GDM1 (cell line): ENCODE measurements at regions not wholly inside any gene's neighbourhood (a gene's known extent, or its start where the extent isn't known, plus 50 kb on each side); places are given as distances from the start of the nearest gene placed in this dataset.

Experiments used
- DNase-seq: peaks from one replicate; lab custom pipeline; 2025; lab: John Stamatoyannopoulos, UW

DNA sequence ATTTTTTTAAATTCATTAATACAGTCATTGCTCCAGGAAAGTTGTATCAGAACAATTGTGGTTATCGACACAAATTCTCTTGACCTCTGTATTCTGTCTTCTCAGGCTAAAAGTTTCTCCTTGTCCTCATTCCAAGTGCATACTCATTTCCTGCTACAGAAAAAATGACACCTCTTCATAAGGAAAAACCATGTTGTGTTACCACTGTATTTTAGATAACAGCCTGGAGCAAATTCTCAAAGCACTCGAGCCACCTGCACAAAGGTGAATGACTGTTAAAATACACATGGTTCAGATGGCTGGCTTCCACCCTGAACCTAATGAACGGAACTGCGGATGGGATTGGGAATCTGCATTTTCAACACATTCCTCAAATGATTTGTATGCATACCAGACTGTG lies 586.5 kb downstream of the EPHA4 start:
- no peak for DNase-seq

DNA sequence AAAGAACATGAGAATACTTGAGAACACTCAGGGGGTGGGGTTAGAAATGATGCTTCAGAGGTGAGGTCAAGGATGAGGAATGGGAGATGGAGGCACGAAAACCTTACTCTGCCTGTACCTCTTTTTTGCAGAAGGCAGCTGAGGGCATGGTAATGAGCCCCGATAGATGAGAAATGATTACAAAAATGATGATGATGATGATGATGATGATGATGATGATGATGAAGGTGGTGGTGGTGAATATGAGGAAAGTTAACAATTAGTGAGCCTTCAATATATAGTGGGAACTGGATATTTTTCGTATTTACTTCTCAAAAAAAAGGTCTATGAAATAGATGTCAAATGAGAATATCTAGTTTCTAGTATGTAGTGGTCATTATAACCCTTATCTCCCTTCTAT lies 584.3 kb downstream of the EPHA4 start:
- DNase-seq: no peak

DNA sequence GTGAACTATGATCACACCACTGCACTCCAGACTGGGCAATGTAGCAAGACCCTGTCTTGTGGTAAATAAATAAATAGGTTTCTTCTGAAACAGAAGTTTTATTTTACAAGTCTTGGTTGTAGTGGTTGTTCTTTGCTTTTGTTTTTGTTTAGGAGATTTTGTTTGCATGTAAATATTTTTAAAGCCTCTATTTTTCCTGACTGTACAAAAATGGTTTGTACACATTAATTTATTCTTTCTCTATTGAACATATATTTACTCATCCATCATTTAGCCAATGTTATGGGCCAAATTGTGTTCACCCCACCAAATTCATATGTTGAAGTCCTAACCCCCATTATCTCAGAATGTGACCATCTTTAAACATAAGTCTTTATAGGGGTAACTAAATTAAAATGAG lies 580.1 kb downstream of the EPHA4 start:
- DNase-seq: no peak

DNA sequence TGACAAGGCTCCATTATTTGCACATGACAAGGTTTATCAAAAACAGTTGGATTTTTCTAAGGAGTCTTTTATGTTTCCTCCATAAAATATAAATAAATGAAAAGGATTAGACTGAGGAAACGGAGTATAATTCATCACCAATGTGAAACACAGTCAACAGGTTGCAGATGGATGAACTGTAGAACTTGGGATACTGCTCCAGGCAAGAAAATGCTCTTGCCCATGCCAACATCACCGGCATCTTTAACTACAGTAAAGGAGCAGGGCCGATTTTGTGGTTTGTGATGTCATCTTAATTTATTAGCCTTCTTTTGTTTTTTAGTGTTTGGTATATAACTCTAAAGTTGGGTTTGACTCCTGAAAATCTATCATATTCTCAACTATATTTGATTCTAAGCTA lies 577.3 kb downstream of the EPHA4 start:
- DNase-seq: no peak

DNA sequence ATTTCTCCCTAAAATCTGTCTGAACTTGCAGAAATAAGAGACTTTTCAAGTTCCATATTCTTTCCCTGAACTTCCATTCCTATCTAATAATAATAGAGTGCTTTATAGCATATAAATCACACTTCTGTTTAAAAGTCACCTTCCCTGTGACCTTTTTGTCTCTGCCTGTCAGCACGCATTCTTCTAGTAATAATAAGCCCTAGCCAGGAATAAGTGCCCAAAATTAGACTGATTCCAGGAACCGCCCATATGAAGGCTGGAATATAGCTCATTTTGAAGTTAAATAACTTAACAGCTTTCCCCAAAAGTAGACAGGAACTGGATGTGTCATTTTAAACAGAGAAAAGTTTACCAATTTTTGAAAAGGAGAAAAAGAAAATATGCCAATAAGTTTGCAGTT lies 576.5 kb downstream of the EPHA4 start:
- DNase-seq: no peak

DNA sequence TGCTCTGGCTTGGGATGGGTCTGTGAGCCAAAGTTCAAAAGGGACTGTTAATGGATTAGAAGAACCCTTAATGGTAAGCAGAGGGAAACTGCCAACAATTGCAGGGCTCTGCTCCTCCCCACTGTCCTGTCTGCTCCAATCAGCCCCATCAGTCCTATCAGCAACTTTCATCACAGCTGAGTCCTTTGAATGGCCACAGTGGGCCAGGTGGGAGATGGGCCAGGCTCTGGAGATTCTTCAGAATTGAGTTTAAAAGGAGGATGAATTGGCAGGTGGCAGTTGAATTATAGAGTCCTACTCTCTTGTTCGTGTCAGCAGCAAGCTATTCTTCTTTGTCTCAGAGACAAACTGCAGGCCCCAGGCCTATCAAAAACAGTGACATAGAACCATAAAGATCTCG lies 573.9 kb downstream of the EPHA4 start:
- DNase-seq: no peak

DNA sequence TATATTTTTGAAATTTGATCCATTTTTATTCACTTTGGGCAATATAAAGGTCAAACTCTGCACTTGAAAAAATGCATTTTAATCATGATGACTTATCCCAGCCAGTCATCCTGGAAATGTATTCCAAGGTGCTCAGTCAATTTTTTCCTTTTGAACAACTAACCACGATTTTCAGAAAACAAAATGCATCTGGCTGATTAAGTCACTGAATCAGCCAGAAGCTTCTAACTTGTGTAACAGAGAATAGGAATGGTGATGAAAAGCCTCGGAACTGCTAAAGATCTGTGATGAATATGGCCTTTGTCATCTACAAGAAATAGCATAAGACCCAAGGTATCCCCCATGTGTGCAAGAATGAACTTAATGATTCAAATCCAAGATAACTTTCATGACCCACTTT lies 572.7 kb downstream of the EPHA4 start:
- no peak for DNase-seq

DNA sequence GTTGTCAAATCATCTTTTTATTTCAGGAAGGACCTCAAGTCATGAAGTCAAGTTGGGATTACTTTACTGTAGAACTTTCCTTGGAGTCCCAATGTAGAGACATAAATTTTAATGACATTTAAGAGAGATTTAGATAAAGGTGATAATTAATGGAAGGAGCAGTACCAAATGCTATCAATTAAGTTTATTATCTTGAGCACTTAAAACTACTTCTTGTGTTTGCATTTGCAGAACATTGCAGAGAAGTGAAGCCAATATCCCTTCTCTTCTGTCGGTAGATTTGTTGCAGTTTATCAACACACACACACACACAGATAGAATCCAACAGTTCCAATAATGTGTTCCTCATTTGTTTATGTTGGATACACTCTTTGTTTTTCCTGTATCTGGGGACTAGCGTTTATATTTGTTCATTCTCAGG lies 570.7 kb downstream of the EPHA4 start:
- DNase-seq: no peak

DNA sequence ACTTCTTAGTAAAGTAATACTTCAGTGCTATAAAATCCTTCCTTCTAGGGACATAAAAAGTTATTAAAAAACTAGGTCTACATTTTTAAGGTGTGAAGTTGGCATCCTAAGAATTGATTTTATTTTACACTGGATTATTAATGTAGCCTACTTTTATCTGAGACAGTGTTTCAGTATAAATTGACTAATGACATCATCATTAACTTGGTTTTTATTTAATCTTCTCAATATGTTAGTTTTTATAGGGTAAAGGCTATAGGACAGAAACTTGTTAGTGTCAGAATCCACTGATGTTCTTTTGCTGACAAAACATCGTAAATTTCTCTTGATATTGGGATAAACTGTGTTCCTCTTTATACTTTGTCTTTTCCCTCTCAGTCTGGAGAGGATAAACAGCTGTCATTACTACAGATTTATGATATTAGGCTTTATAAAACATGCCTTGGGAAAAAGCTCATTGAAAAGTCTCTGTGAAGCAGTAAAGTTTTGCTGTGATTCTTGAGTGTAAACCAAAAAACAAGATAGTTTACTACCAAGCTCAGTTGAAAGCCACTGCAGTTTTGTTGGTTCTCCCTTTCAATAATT lies 569.9 kb downstream of the EPHA4 start:
- no peak for DNase-seq

DNA sequence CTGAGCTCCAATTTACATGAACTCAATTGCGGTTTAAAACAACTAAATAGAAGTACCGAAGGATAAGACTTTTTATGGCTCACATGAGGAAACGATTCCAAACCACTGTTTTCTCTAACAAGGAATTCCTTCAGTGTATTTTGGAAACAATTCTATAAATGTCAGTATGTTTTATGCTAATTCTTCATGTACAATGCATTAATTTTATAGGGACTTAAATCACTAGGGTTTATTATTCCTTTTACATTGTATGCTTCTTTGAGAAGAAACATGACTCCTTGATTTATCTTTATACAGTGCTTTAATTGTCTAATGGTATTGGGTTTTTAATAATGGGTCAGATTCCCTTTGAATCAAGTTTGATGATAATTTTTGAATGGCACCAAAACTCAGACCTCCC lies 566.8 kb downstream of the EPHA4 start:
- no peak for DNase-seq

DNA sequence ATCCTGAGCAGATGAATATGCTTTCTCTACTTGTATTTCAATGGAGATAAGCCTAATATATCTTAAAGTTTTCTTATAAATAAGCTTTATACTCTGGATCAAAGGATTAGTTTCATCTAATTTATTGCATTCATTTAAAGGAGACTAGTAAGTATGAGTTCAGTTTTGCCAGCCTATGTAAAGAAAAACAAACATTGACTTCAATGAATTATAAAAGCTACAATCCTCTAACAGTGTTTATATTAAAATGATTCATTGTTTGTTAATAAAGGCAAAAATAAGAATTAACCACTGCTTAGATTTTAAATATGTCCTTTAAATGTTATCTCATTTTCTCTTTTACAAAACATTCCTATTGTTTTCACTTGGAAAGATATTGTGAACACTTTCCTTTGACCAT lies 566.0 kb downstream of the EPHA4 start:
- no peak for DNase-seq

DNA sequence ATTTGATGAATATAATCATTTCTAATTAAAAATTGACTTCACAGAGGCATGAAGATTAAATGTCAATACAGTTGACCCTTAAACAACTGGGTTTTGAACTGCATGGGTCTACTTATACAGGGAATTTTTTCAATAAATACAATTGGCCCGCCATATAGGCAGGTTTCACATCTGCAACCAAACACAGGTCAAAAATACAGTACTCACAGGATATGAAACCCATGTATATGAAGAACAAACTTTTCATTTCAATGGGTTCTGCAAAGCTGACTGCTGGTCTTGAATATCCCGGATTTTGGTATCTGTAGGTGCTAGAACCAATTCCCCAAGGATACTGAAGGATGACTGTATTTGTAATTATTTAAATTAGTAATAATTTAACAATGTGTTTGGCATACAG lies 555.6 kb downstream of the EPHA4 start:
- no peak for DNase-seq

DNA sequence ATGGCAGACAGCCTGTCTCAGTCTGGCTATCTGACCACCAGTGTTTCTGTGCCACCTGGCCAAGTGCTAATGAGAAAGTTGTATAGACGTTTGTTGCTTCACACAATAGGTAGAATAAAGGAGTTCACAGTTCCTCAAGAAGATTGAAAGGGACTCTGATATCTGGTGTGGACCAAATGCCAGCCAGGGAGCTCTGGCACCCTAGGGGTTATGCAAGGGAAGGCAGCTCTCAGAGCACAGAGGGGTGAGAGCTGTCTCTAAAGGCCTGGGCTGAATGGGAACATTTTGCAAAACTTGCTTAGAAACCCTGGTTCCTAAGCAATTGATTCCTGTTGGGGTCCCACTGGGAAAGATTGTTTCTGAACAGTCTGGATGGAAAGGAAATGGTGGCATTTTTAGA lies 553.8 kb downstream of the EPHA4 start:
- no peak for DNase-seq

DNA sequence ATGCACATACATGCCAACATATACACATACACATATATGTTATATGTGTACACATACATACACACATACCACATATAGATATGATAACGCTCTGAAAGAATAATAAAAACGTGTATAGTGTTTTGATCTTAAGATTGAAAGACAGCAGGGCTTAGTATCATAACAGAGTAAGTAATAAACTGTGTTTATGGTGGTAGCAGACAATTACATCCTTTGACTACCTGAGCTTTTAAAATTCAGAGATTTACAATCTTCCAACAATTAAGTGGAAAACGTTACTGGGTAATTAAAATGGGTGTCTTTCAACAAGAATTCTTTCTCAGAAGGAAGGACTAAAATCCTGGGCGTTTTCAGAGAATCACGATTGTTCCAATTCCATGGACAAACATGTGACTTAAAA lies 552.4 kb downstream of the EPHA4 start:
- DNase-seq: no peak

DNA sequence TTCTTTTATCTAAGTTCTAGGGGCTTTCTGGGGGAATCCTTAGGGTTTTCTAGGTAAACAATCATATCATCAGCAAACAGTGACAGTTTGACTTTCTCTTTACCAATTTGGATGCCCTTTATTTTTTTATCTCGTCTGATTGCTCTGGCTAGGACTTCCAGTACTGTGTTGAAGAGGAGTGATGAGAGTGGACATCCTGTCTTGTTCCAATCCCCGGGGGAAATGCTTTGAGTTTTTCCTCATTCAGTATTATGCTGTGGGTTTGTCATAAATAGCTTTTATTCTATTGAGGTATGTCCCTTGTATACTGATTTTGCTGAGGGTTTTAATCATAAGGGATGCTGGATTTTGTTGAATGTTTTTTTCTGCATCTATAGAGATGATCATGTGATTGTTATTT lies 549.5 kb downstream of the EPHA4 start:
- no peak for DNase-seq

DNA sequence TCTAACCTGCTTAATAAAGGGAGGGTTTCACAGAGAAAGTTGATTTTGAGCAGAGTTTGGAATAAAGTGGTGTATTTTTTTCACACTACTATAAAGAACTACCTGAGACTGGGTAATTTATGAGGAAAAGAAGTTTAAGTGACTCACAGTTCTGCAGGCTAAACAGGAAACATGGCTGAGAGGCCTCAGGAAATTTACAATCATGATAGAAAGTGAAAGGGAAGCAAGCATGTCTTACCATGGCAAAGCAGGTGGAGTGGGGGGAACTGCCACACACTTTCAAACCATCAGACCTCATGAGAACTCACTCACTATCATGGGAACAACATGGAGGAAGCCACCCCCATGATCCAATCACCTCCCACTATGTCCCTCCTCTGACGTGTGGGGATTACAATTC lies 546.7 kb downstream of the EPHA4 start:
- DNase-seq: peak; percentile 12

DNA sequence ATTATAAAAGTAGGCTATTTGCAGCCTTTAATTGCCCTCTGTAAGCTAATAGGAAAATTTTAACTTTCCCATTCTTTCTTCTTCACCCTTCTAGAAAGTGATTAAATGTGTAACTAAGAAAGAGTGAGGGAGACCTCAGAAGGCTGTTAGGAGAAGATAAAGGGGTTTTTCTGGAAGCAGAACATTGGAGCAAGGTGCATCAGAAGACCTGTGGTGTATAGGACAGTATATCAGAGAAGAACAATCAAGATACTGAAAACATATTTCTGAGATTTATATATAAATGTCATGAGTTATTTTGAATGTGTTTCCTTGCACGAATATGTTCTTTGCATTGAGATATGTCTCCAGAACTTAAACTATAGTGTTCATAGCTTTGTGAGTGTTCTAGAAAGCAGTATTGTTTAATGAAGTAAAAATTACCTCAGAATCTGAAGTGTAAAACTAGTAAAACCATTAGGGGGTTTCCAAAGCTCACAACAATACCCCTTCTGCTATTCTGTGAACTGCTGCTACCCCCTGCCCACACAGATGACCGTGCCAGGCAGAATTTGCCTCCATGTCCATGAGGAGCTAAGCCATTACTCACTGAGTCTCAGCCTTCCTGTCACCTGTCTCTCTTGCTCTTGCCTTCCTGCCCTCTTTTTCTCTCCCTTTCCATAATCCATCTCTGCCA lies 537.9 kb downstream of the EPHA4 start:
- no peak for DNase-seq

DNA sequence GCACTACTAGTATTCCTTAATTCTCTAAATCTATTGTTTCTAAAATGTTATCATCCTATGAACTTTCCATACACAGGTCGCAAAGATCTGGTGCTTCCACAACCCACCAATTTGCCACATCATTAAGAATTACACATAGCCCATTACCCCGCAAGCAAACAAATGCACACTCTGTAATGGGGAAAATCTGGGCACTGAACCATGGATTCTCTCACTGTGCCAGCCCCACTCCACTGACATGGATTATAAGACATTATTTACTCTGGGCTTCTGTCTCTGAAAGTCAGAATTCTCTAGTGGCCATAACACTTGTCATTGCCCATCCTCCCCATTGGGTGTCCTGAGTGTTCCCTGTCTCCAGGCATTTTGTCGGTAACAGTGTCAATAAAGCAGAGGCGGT lies 537.1 kb downstream of the EPHA4 start:
- DNase-seq: no peak

DNA sequence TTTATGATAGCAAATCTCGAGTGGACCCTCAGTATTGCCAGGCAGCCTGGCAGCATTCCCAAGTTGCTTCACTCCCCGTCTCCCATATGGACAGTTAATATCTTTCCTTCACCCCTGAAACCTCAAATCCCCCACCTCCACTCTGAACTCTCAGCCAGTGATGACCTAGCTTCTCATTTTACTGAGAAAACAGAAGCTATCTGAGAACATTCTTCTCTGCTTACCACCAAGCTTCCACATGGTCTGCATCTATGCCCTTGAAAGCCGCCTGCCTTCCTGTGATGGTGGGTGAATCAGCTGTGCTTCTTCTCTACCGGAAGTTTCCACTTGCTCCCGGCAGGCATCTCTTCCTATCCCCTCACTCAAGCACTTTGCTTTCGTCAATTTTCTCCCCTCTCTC lies 529.2 kb downstream of the EPHA4 start:
- DNase-seq: no peak

DNA sequence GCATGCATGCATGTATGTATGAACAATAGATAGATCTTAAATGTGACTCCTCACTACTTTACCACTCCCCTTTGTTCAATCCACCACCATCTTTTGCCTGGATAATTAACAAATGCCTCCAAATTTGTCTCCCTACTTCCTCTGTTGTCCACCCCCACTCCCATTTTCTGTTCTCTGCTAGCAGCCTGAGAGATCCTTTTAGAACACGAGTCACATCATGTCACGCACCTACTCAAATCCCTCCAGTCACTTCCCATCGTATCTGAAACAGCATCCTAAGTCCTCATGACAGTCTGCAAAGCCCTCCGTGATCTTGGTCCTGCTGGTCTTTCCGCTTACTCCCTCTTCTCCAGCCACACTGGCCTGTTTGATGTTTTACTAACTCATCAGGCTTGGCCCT lies 527.3 kb downstream of the EPHA4 start:
- no peak for DNase-seq

DNA sequence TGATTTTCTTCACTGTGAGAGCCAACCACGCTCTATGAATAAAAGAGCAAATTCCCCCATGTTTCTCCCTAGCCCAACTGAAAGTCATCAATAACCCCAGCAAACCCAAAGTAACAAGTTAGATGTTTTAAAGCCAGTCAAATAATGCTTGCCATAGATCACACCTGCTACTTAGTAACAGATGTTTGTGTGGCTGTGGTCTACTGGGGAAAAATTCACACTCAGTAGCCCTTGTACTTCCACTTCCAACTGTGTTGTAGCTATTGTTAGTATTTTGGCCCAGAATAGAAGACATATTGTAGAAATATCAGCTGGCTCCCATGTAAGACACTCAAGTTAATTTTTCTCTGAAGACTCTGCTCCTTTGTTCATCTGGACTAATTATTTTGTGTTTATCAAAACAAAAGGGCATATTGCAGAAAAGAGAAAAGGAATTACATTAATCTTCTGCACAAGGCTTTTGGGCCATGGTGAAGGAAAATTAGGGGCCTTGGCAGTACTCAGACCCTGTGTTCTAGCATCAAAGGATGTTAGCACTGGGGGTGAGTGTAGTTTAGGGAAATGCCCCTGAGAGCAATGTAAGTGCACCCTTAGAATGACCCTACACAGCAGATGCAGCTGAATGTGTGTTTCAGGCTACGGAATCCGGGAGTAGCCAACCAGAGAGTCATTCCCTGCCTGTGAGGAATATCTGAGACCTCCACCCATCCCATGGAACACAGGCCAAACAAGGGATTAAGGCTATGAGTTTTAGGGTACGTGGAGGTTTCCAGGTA lies 521.9 kb downstream of the EPHA4 start:
- DNase-seq: no peak

DNA sequence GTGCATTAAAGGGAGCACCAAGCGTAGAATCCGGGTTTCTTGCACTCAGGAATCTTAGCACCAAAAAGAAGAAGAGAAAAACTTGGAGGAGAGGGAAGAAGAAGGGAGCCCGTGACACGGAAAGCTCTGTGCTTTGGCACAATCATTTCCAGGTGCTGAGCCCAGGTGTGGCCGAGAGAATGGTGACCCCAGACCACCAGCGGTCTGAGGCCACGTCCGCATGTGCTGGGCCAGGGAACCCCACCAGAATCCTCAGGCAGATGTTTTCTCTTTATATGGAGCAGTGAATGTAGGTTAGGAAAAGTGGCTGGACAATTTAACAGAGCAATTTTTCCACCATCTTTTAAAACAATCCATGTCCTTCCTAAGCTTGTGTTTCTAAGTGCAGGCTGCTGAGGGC lies 520.9 kb downstream of the EPHA4 start:
- no peak for DNase-seq

DNA sequence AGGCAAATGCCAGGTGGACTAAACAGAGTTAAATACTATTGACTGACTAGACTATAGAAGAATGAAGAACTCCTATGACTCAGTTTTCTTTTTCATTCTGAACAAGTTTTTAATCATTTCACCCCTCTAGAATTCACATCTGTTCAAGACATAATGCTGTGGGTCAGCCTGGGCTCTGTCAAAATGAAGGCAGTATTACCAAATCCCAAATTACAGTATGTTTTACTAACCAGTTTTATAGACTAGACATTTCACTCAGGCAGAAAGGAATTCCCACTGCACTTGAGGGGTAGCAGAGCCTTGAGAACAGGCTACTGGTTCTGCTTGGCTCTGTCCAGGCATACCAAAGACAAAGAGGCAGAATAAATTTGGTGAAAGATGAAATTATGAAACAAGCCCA lies 511.7 kb downstream of the EPHA4 start:
- DNase-seq: no peak

DNA sequence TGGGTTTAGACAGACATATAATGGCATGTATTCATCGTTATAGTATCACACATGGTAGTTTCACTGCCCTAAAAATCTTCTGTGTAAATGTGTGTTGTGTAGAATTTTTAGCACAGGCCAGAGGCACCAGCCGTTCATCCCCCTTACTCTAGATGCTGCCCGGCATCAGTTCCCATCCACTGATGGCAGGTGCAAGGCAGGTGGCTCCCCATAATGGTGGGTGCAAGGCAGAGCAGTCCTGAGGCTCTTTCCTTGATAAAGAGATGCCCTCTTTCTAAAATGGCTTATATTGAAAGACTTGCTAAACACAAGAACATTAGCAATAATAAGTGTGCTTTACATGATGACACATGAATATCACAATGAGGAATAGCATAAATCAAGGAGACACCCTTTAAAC lies 508.5 kb downstream of the EPHA4 start:
- no peak for DNase-seq
